SK-N-SH (cell line): ENCODE measurements at regions not wholly inside any gene's neighbourhood (a gene's known extent, or its start where the extent isn't known, plus 50 kb on each side); places are given as distances from the start of the nearest gene placed in this dataset.

Experiments used
- CTCF ChIA-PET: fragments of 300-600, 350-600 bp; formaldehyde crosslinking; extraction: SDS; loops from one replicate; lab custom pipeline; 2021; lab: Yijun Ruan, JAX
- POLR2A ChIA-PET: fragments of 350-600 bp; sonication (Branson Sonifier 250); formaldehyde crosslinking; extraction: SDS; loops from one replicate; lab custom pipeline; 2020; ENCODE audit warnings: antibody characterized with exemption, inconsistent platforms; lab: Yijun Ruan, JAX
- DNase-seq: peaks from one replicate; pipeline ENCODE4 v3.0.0; 2012
- H2AFZ ChIP-seq: fragments of 200-600 bp; sonication (generic); 2 replicates; pipeline ENCODE4 v1.8.1; 2016; ENCODE audit warnings: antibody characterized with exemption, mild to moderate bottlenecking, low read depth
- H3F3A ChIP-seq: fragments of 200-600 bp; sonication (generic); replicated peaks from 2 replicates; pipeline ENCODE3; 2016; ENCODE audit warnings: antibody characterized with exemption, mild to moderate bottlenecking; ENCODE audit not compliant: insufficient read depth
- H3K27ac ChIP-seq, 2 experiments: fragments of 200-500 bp in 1 of 2; fragments of 200-600 bp in 1 of 2; sonication (Bioruptor generic) in 1 of 2; sonication (generic), shearing (Covaris generic) in 1 of 2; 2 replicates each; pipeline versions ENCODE4 v1.5.1 to v1.6.1; 2014 to 2016; ENCODE audit warnings: low read depth in 2 of 2, inconsistent platforms in 1 of 2, low read length in 1 of 2, mild to moderate bottlenecking in 1 of 2, mixed read lengths in 1 of 2
- H3K27me3 ChIP-seq: fragments of 200-600 bp; sonication (generic), shearing (Covaris generic); 2 replicates; pipeline ENCODE4 v1.6.1; 2016; ENCODE audit warnings: mixed run types; ENCODE audit not compliant: insufficient read depth
- H3K36me3 ChIP-seq, 2 experiments: fragments of 200-500 bp in 1 of 2; fragments of 200-600 bp in 1 of 2; sonication (Bioruptor generic) in 1 of 2; sonication (generic) in 1 of 2; replicated peaks in 1 of 2; 2 replicates each; pipeline versions ENCODE3 to v1.5.1; 2014 to 2016; ENCODE audit warnings: low read length in 1 of 2, mild to moderate bottlenecking in 1 of 2; ENCODE audit not compliant: insufficient read depth in 2 of 2, control insufficient read depth in 1 of 2
- H3K4me1 ChIP-seq, 2 experiments: fragments of 200-500 bp in 1 of 2; fragments of 200-600 bp in 1 of 2; sonication (Bioruptor generic) in 1 of 2; sonication (generic), shearing (Covaris generic) in 1 of 2; 2 replicates each; pipeline versions ENCODE4 v1.5.1 to v1.6.1; 2014 to 2016; ENCODE audit warnings: low read depth in 1 of 2, low read length in 1 of 2, mixed run types in 1 of 2; ENCODE audit not compliant: insufficient read depth in 2 of 2, control insufficient read depth in 1 of 2
- H3K4me2 ChIP-seq: fragments of 200-600 bp; sonication (generic), shearing (Covaris generic); 2 replicates; pipeline ENCODE4 v1.6.1; 2017; ENCODE audit warnings: mixed run types
- H3K4me3 ChIP-seq, 2 experiments: fragments of 200-500 bp in 1 of 2; fragments of 200-600 bp in 1 of 2; sonication (Bioruptor generic) in 1 of 2; sonication (generic), shearing (Covaris generic) in 1 of 2; 2 replicates each; pipeline versions ENCODE4 v1.5.1 to v1.8.1; 2014 to 2016; ENCODE audit warnings: low read depth in 2 of 2, inconsistent platforms in 1 of 2, low read length in 1 of 2, mild to moderate bottlenecking in 1 of 2, mixed read lengths in 1 of 2, moderate library complexity in 1 of 2
- H3K79me2 ChIP-seq: fragments of 200-600 bp; sonication (generic); 2 replicates; pipeline ENCODE4 v1.8.1; 2017; ENCODE audit warnings: mild to moderate bottlenecking; ENCODE audit not compliant: insufficient read depth
- H3K9ac ChIP-seq: fragments of 200-600 bp; sonication (generic); 2 replicates; pipeline ENCODE4 v1.6.1; 2017; ENCODE audit warnings: mixed run types
- H3K9me2 ChIP-seq: fragments of 200-600 bp; sonication (generic); 2 replicates; pipeline ENCODE4 v1.6.1; 2017; ENCODE audit warnings: mixed run types
- H3K9me3 ChIP-seq: fragments of 200-600 bp; sonication (generic); 2 replicates; pipeline ENCODE4 v1.6.1; 2017; ENCODE audit warnings: mixed run types, mild to moderate bottlenecking, moderate library complexity
- H4K20me1 ChIP-seq: fragments of 200-600 bp; sonication (generic); 2 replicates; pipeline ENCODE4 v1.6.1; 2017; ENCODE audit warnings: mild to moderate bottlenecking, mixed run types; ENCODE audit not compliant: insufficient read depth
- ELF1 ChIP-seq: IDR thresholded peaks from 2 replicates; pipeline ENCODE4 v1.4.0; 2012
- EZH2phosphoT487 ChIP-seq: fragments of 200-600 bp; sonication (generic); IDR thresholded peaks from 2 replicates; pipeline ENCODE4 v1.6.1; 2017; ENCODE audit warnings: low read depth, mixed run types, mild to moderate bottlenecking, antibody characterized with exemption, moderate library complexity, borderline replicate concordance
- FOSL2 ChIP-seq: IDR thresholded peaks from 2 replicates; pipeline ENCODE4 v1.4.0; 2012; ENCODE audit warnings: low read depth, mild to moderate bottlenecking, moderate library complexity, borderline replicate concordance
- FOXM1 ChIP-seq: IDR thresholded peaks from 2 replicates; pipeline ENCODE4 v1.4.0; 2012; ENCODE audit warnings: low read depth, mild to moderate bottlenecking
- JUND ChIP-seq: IDR thresholded peaks from 2 replicates; pipeline ENCODE4 v1.4.0; 2012
- MXI1 ChIP-seq: IDR thresholded peaks from 2 replicates; pipeline ENCODE4 v1.6.1; 2012; ENCODE audit warnings: mild to moderate bottlenecking, low read depth, low read length, improper control_type of control experiment
- NFIC ChIP-seq: IDR thresholded peaks from 2 replicates; pipeline ENCODE4 v1.4.0; 2012; ENCODE audit warnings: borderline replicate concordance
- NRF1 ChIP-seq: IDR thresholded peaks from 2 replicates; pipeline ENCODE4 v1.6.1; 2012; ENCODE audit warnings: low read depth, mild to moderate bottlenecking, low read length
- RAD21 ChIP-seq: IDR thresholded peaks from 2 replicates; pipeline ENCODE4 v1.6.1; 2012; ENCODE audit warnings: mild to moderate bottlenecking, low read length
- RXRA ChIP-seq: IDR thresholded peaks from 2 replicates; pipeline ENCODE4 v1.4.0; 2012; ENCODE audit warnings: low read depth, mild to moderate bottlenecking, borderline replicate concordance
- SIN3A ChIP-seq: IDR thresholded peaks from 2 replicates; pipeline ENCODE4 v1.6.1; 2012; ENCODE audit warnings: low read depth, mild to moderate bottlenecking, low read length, moderate library complexity, borderline replicate concordance
- SMC3 ChIP-seq: IDR thresholded peaks from 2 replicates; pipeline ENCODE4 v1.6.1; 2012; ENCODE audit warnings: low read depth, low read length, improper control_type of control experiment
- TEAD4 ChIP-seq: IDR thresholded peaks from 2 replicates; pipeline ENCODE4 v1.4.0; 2012; ENCODE audit warnings: mild to moderate bottlenecking, borderline replicate concordance; ENCODE audit not compliant: insufficient read depth
- WGBS: methylation state at CpG from one replicate; pipeline ENCODE4 v1.1.6; 2017; ENCODE audit warnings: low lambda C conversion rate; 5-methylcytosine and 5-hydroxymethylcytosine counted together
- TF ChIP-seq, protein P1 (sequence below): IDR thresholded peaks from 2 replicates; pipeline ENCODE4 v1.6.1; 2012; ENCODE audit warnings: mild to moderate bottlenecking, low read depth, low read length, moderate library complexity
- TF ChIP-seq, protein P2 (sequence below): IDR thresholded peaks from 2 replicates; pipeline ENCODE4 v1.4.0; 2012; ENCODE audit warnings: low read depth, borderline replicate concordance
- TF ChIP-seq, protein P3 (sequence below): fragments of 150-350 bp; IDR thresholded peaks from 2 replicates; pipeline ENCODE4 v1.6.1; 2016; ENCODE audit warnings: mild to moderate bottlenecking, low read depth, low read length
- TF ChIP-seq, protein P4 (sequence below): fragments of 150-350 bp; IDR thresholded peaks from 2 replicates; pipeline ENCODE4 v1.6.1; 2017; ENCODE audit warnings: antibody characterized with exemption, low read length, low read depth, borderline replicate concordance
- TF ChIP-seq, protein P5 (sequence below): fragments of 200-600 bp; sonication (generic); IDR thresholded peaks from 2 replicates; pipeline ENCODE4 v1.6.1; 2017; ENCODE audit warnings: antibody characterized with exemption, mild to moderate bottlenecking, moderate library complexity
- TF ChIP-seq, protein P6 (sequence below): IDR thresholded peaks from 2 replicates; pipeline ENCODE4 v1.4.0; 2012; ENCODE audit warnings: low read depth

DNA sequence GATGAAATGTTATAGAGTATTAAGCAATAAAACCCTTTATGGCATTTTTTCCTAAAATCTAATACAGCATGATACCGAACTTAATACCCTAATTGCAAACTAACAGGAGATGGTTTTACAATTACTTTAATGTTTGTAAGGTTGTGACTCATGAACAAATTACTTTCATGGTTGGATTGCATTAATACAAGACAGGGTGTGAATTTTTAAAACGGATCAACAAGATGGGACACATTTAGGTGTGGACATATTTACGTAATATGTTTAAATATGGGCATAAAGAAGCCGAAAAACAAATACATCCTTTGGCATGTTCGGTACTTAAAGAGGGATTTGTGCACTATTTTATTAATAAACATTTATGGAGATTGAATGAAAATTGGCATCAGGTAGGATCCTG lies 168.3 kb upstream of the SPRY2 start (continued):
- TF ChIP-seq, protein P1, sequence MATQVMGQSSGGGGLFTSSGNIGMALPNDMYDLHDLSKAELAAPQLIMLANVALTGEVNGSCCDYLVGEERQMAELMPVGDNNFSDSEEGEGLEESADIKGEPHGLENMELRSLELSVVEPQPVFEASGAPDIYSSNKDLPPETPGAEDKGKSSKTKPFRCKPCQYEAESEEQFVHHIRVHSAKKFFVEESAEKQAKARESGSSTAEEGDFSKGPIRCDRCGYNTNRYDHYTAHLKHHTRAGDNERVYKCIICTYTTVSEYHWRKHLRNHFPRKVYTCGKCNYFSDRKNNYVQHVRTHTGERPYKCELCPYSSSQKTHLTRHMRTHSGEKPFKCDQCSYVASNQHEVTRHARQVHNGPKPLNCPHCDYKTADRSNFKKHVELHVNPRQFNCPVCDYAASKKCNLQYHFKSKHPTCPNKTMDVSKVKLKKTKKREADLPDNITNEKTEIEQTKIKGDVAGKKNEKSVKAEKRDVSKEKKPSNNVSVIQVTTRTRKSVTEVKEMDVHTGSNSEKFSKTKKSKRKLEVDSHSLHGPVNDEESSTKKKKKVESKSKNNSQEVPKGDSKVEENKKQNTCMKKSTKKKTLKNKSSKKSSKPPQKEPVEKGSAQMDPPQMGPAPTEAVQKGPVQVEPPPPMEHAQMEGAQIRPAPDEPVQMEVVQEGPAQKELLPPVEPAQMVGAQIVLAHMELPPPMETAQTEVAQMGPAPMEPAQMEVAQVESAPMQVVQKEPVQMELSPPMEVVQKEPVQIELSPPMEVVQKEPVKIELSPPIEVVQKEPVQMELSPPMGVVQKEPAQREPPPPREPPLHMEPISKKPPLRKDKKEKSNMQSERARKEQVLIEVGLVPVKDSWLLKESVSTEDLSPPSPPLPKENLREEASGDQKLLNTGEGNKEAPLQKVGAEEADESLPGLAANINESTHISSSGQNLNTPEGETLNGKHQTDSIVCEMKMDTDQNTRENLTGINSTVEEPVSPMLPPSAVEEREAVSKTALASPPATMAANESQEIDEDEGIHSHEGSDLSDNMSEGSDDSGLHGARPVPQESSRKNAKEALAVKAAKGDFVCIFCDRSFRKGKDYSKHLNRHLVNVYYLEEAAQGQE, result no peak
- no peak for TF ChIP-seq FOXM1
- TF ChIP-seq, all 33 proteins: peak for 0

DNA sequence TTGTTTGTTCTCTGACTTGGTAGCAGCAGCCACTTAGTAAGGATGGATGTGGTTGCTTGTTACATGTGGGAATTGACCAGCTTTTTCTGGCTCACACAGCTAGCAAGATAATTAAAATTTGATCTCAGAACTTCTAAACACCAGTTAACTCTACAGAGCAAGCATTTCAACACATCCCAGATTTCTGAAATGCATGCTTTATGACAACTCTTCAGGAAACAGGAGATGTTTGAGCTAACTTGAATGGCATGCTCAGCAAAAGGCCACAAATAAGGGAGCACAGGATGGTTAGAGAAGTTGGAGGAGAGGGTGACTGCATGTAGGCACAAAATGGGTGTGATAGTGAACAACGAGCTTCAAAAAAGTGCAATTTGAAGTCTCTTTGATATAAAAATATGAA lies 167.1 kb upstream of the SPRY2 start:
- H3K4me1 ChIP-seq, result no peaks in the 10 kb centered on the region
- no peak overlapping the region for H3K4me3 ChIP-seq
- no peak overlapping the region for H3K9ac ChIP-seq
- H3K27ac ChIP-seq, result no peak overlapping the region
- no peaks in the 10 kb centered on the region for H3K9me3 ChIP-seq
- no peak overlapping the region for H2AFZ ChIP-seq
- POLR2A ChIA-PET, result no interaction called here
- no peaks in the 10 kb centered on the region for H3F3A ChIP-seq
- no peaks in the 10 kb centered on the region for H3K27me3 ChIP-seq
- no peak overlapping the region for H3K4me2 ChIP-seq
- TF ChIP-seq ELF1 (no peak), FOSL2 (no peak), RAD21 (no peak)
- TF ChIP-seq, protein P2, sequence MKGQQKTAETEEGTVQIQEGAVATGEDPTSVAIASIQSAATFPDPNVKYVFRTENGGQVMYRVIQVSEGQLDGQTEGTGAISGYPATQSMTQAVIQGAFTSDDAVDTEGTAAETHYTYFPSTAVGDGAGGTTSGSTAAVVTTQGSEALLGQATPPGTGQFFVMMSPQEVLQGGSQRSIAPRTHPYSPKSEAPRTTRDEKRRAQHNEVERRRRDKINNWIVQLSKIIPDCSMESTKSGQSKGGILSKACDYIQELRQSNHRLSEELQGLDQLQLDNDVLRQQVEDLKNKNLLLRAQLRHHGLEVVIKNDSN, result no peak
- H3K79me2 ChIP-seq, result no peaks in the 10 kb centered on the region
- H3K36me3 ChIP-seq, result no peaks in the 10 kb centered on the region
- no peak for DNase-seq
- CTCF ChIA-PET, result interaction anchor here (1.2 kb wide), 1 partner anchor 20 kb away, joined by 4 read pairs; no protein-coding TSS in a partner anchor
- H3K9me2 ChIP-seq, result no peaks in the 10 kb centered on the region
- H4K20me1 ChIP-seq, result no peaks in the 10 kb centered on the region
- 57% methylated on average over 1 of the region's 1 CpG for WGBS

DNA sequence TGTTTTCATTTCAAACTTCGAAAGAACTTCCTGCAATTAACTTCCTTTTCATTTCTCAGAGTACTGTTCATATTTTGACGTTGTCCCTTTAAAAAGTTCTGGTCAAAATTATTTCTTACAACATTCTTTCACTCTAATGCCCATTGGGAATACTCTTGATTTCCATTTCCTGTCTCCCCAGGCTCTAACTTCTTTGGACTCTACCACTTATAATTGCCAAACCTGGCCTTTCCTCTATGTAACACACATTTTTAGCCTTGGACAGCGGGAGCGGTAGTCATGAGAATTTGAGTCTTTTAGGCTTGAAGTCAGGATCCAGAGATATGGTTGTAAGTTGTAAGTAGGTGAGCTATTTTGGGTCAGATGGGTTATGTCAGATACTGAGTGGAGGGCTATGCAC lies 163.5 kb upstream of the SPRY2 start:
- Histone ChIP-seq H4K20me1 (no peaks in the 10 kb centered on the region), H3K9me2 (no peaks in the 10 kb centered on the region), H2AFZ (no peak overlapping the region), H3K36me3 (no peaks in the 10 kb centered on the region), H3K4me2 (no peak overlapping the region), H3K4me1 (no peaks in the 10 kb centered on the region), H3K4me3 (no peak overlapping the region), H3K9ac (no peak overlapping the region), H3K27ac (no peak overlapping the region), H3F3A (no peaks in the 10 kb centered on the region), H3K79me2 (no peaks in the 10 kb centered on the region), H3K27me3 (no peaks in the 10 kb centered on the region), H3K9me3 (no peaks in the 10 kb centered on the region)
- WGBS, result 59% methylated on average over 4 of the region's 4 CpGs
- POLR2A ChIA-PET, result no interaction called here
- no peak for DNase-seq
- CTCF ChIA-PET, result no interaction called here
- TF ChIP-seq NFIC, result no peak
- TF ChIP-seq, protein P3, sequence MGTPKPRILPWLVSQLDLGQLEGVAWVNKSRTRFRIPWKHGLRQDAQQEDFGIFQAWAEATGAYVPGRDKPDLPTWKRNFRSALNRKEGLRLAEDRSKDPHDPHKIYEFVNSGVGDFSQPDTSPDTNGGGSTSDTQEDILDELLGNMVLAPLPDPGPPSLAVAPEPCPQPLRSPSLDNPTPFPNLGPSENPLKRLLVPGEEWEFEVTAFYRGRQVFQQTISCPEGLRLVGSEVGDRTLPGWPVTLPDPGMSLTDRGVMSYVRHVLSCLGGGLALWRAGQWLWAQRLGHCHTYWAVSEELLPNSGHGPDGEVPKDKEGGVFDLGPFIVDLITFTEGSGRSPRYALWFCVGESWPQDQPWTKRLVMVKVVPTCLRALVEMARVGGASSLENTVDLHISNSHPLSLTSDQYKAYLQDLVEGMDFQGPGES, result no peak
- no peak for TF ChIP-seq RXRA
- no peak for TF ChIP-seq MXI1
- TF ChIP-seq, protein P4, sequence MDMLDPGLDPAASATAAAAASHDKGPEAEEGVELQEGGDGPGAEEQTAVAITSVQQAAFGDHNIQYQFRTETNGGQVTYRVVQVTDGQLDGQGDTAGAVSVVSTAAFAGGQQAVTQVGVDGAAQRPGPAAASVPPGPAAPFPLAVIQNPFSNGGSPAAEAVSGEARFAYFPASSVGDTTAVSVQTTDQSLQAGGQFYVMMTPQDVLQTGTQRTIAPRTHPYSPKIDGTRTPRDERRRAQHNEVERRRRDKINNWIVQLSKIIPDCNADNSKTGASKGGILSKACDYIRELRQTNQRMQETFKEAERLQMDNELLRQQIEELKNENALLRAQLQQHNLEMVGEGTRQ, result no peak
- TF ChIP-seq, protein P5, sequence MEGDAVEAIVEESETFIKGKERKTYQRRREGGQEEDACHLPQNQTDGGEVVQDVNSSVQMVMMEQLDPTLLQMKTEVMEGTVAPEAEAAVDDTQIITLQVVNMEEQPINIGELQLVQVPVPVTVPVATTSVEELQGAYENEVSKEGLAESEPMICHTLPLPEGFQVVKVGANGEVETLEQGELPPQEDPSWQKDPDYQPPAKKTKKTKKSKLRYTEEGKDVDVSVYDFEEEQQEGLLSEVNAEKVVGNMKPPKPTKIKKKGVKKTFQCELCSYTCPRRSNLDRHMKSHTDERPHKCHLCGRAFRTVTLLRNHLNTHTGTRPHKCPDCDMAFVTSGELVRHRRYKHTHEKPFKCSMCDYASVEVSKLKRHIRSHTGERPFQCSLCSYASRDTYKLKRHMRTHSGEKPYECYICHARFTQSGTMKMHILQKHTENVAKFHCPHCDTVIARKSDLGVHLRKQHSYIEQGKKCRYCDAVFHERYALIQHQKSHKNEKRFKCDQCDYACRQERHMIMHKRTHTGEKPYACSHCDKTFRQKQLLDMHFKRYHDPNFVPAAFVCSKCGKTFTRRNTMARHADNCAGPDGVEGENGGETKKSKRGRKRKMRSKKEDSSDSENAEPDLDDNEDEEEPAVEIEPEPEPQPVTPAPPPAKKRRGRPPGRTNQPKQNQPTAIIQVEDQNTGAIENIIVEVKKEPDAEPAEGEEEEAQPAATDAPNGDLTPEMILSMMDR, result no peak
- no peak for TF ChIP-seq TEAD4
- no peak for TF ChIP-seq NRF1
- TF ChIP-seq JUND, result no peak
- TF ChIP-seq SIN3A, result no peak
- no peak for TF ChIP-seq EZH2phosphoT487
- no peak for TF ChIP-seq SMC3
- TF ChIP-seq, protein P6, sequence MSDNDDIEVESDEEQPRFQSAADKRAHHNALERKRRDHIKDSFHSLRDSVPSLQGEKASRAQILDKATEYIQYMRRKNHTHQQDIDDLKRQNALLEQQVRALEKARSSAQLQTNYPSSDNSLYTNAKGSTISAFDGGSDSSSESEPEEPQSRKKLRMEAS, result no peak
